Endothelial cell (in vitro differentiated cells): ENCODE measurements at regions not wholly inside any gene's neighbourhood (a gene's known extent, or its start where the extent isn't known, plus 50 kb on each side); places are given as distances from the start of the nearest gene placed in this dataset.

ENCODE experiments used
- DNase-seq: peaks from one replicate; pipeline ENCODE4 v3.0.0; 2021; ENCODE audit warnings: low spot score
- H3K27ac Mint-ChIP-seq: one replicate; pipeline ENCODE4 v1.8.0; 2021; ENCODE audit warnings: mixed read lengths, inconsistent platforms; ENCODE audit not compliant: unreplicated experiment
- H3K27me3 Mint-ChIP-seq: one replicate; pipeline ENCODE4 v1.8.0; 2021; ENCODE audit warnings: mild to moderate bottlenecking, moderate library complexity, mixed read lengths, inconsistent platforms; ENCODE audit not compliant: unreplicated experiment
- H3K36me3 Mint-ChIP-seq: one replicate; pipeline ENCODE4 v1.8.0; 2021; ENCODE audit warnings: mild to moderate bottlenecking, low read depth, mixed read lengths, inconsistent platforms; ENCODE audit not compliant: unreplicated experiment
- H3K4me1 Mint-ChIP-seq: one replicate; pipeline ENCODE4 v1.8.0; 2021; ENCODE audit warnings: mild to moderate bottlenecking, mixed read lengths, inconsistent platforms; ENCODE audit not compliant: unreplicated experiment
- H3K4me3 Mint-ChIP-seq: one replicate; pipeline ENCODE4 v1.8.0; 2021; ENCODE audit warnings: mild to moderate bottlenecking, mixed read lengths, inconsistent platforms; ENCODE audit not compliant: unreplicated experiment
- H3K9me3 Mint-ChIP-seq: one replicate; pipeline ENCODE4 v1.8.0; 2021; ENCODE audit warnings: mixed read lengths, inconsistent platforms; ENCODE audit not compliant: unreplicated experiment
- CTCF ChIP-seq: fragments of 200-600 bp; sonication (generic); IDR thresholded peaks from one replicate; pipeline ENCODE4 v1.5.0; 2021; ENCODE audit warnings: antibody characterized with exemption; ENCODE audit not compliant: unreplicated experiment

- H3K4me1 Mint-ChIP-seq, result no peaks in the 10 kb centered on the region
- H3K27me3 Mint-ChIP-seq, result peaks cover 1% of the 10 kb centered on the region
- H3K9me3 Mint-ChIP-seq, result no peaks in the 10 kb centered on the region
- H3K36me3 Mint-ChIP-seq, result no peaks in the 10 kb centered on the region
- DNase-seq, result no peak
- H3K27ac Mint-ChIP-seq, result no peak overlapping the region
- no peak overlapping the region for H3K4me3 Mint-ChIP-seq
- no peak for TF ChIP-seq CTCF
These were observed 1180.6 kb upstream of the CDH8 start for GRCh38 chr16:63216696-63217423.

- H3K27me3 Mint-ChIP-seq, result peaks cover 1% of the 10 kb centered on the region
- no peaks in the 10 kb centered on the region for H3K4me1 Mint-ChIP-seq
- no peak for DNase-seq
- no peak overlapping the region for H3K4me3 Mint-ChIP-seq
- no peaks in the 10 kb centered on the region for H3K9me3 Mint-ChIP-seq
- no peak for TF ChIP-seq CTCF
- no peak overlapping the region for H3K27ac Mint-ChIP-seq
- H3K36me3 Mint-ChIP-seq, result no peaks in the 10 kb centered on the region
These were observed 1165.6 kb upstream of the CDH8 start for GRCh38 chr16:63201851-63202250.

- peaks cover 1% of the 10 kb centered on the region for H3K27me3 Mint-ChIP-seq
- DNase-seq, result no peak
- H3K4me3 Mint-ChIP-seq, result no peak overlapping the region
- no peaks in the 10 kb centered on the region for H3K4me1 Mint-ChIP-seq
- no peaks in the 10 kb centered on the region for H3K36me3 Mint-ChIP-seq
- H3K9me3 Mint-ChIP-seq, result no peaks in the 10 kb centered on the region
- TF ChIP-seq CTCF, result no peak
- no peak overlapping the region for H3K27ac Mint-ChIP-seq
These were observed 1164.7 kb upstream of the CDH8 start for GRCh38 chr16:63200940-63201339.

GRCh38 chr16:63195336-63195735, 1159.1 kb upstream of the CDH8 start:
- H3K27me3 Mint-ChIP-seq, result peaks cover 3% of the 10 kb centered on the region
- TF ChIP-seq CTCF, result no peak
- H3K36me3 Mint-ChIP-seq, result no peaks in the 10 kb centered on the region
- no peak overlapping the region for H3K27ac Mint-ChIP-seq
- H3K9me3 Mint-ChIP-seq, result no peaks in the 10 kb centered on the region
- no peak for DNase-seq
- no peak overlapping the region for H3K4me3 Mint-ChIP-seq
- H3K4me1 Mint-ChIP-seq, result no peaks in the 10 kb centered on the region

- Mint-ChIP-seq H3K4me3 (no peak overlapping the region), H3K36me3 (no peaks in the 10 kb centered on the region), H3K4me1 (no peaks in the 10 kb centered on the region), H3K9me3 (peaks cover 2% of the 10 kb centered on the region), H3K27me3 (peaks cover 2% of the 10 kb centered on the region), H3K27ac (no peak overlapping the region)
- no peak for TF ChIP-seq CTCF
- no peak for DNase-seq
These were observed 1156.7 kb upstream of the CDH8 start for GRCh38 chr16:63192980-63193379.
